CD4-positive, alpha-beta memory T cell (primary cell): ENCODE measurements at regions not wholly inside any gene's neighbourhood (a gene's known extent, or its start where the extent isn't known, plus 50 kb on each side); places are given as distances from the start of the nearest gene placed in this dataset.
"Not testable (repeated sequence)": the region's sequence is repeated elsewhere in the genome, so short reads cannot be mapped to it uniquely, and the experiment has no call there.

Source experiments
- CTCF ChIA-PET: fragments of 350-600 bp; sonication (Branson Sonifier 250); formaldehyde crosslinking; loops from one replicate; lab custom pipeline; 2021; ENCODE audit warnings: inconsistent platforms; ENCODE audit not compliant: partially characterized antibody; lab: Charles Lee
- POLR2A ChIA-PET: fragments of 350-600 bp; sonication (Branson Sonifier 250); formaldehyde crosslinking; loops from one replicate; lab custom pipeline; 2021; ENCODE audit not compliant: partially characterized antibody; lab: Charles Lee
- DNase-seq, 5 donors: peaks; one replicate each; pipeline versions ENCODE4 v3.0.0 to v3.0.0-alpha.2; 2020 to 2022; ENCODE audit warnings: mixed read lengths in 1 of 5
- H3K27ac ChIP-seq: one replicate; pipeline ENCODE4 v1.7.0; 2013; ENCODE audit warnings: low read depth, low read length
- H3K27me3 ChIP-seq: 2 replicates; pipeline ENCODE4 v1.7.0; 2013; ENCODE audit warnings: mild to moderate bottlenecking, low read length, moderate library complexity; ENCODE audit not compliant: insufficient read depth
- H3K36me3 ChIP-seq: 2 replicates; pipeline ENCODE4 v1.7.0; 2013; ENCODE audit warnings: mild to moderate bottlenecking, low read length, moderate library complexity; ENCODE audit not compliant: insufficient read depth
- H3K4me1 ChIP-seq: 2 replicates; pipeline ENCODE4 v1.7.0; 2013; ENCODE audit warnings: mild to moderate bottlenecking, low read length, moderate library complexity; ENCODE audit not compliant: insufficient read depth
- H3K4me3 ChIP-seq, 2 donors: one replicate each; pipeline ENCODE4 v1.7.0; 2013; ENCODE audit warnings: low read length in 2 of 2, mild to moderate bottlenecking in 1 of 2
- H3K9me3 ChIP-seq, 2 donors: one replicate each; pipeline ENCODE4 v1.7.0; 2013; ENCODE audit warnings: low read length in 2 of 2, control low read depth in 1 of 2; ENCODE audit not compliant: control insufficient read depth in 1 of 2
- H3K27ac Mint-ChIP-seq, 7 donors: one replicate each; pipeline ENCODE4 v1.8.0; 2020 to 2021; ENCODE audit warnings: mixed read lengths in 7 of 7, mild to moderate bottlenecking in 6 of 7, inconsistent platforms in 3 of 7, moderate library complexity in 3 of 7
- H3K27me3 Mint-ChIP-seq, 2 donors: one replicate each; pipeline ENCODE4 v1.8.0; 2020 to 2021; ENCODE audit warnings: mixed read lengths in 2 of 2
- H3K36me3 Mint-ChIP-seq, 2 donors: one replicate each; pipeline ENCODE4 v1.8.0; 2020 to 2021; ENCODE audit warnings: mixed read lengths in 2 of 2, inconsistent platforms in 1 of 2, mild to moderate bottlenecking in 1 of 2
- H3K4me1 Mint-ChIP-seq, 4 donors: one replicate each; pipeline ENCODE4 v1.8.0; 2020 to 2021; ENCODE audit warnings: mixed read lengths in 4 of 4, mild to moderate bottlenecking in 1 of 4
- H3K4me3 Mint-ChIP-seq, 8 donors: one replicate each; pipeline ENCODE4 v1.8.0; 2020 to 2021; ENCODE audit warnings: mixed read lengths in 8 of 8, mild to moderate bottlenecking in 7 of 8, moderate library complexity in 6 of 8, inconsistent platforms in 3 of 8
- H3K9me3 Mint-ChIP-seq, 8 donors: one replicate each; pipeline ENCODE4 v1.8.0; 2020 to 2021; ENCODE audit warnings: mixed read lengths in 8 of 8, mild to moderate bottlenecking in 5 of 8, inconsistent platforms in 3 of 8, moderate library complexity in 1 of 8
- intact Hi-C: fragments of 100-400 bp; cut with micrococcal nuclease; formaldehyde crosslinking; loops from one replicate; pipeline ENCODE4 v1.15.1; 2023

- H3K4me3 Mint-ChIP-seq, H3K9me3 ChIP-seq, H3K4me3 ChIP-seq, H3K36me3 ChIP-seq, H3K4me1 Mint-ChIP-seq, H3K27me3 ChIP-seq, H3K4me1 ChIP-seq, H3K27me3 Mint-ChIP-seq, DNase-seq, POLR2A ChIA-PET, intact Hi-C loops, H3K27ac ChIP-seq, CTCF ChIA-PET, H3K27ac Mint-ChIP-seq, H3K36me3 Mint-ChIP-seq: not testable (repeated sequence)
- H3K9me3 Mint-ChIP-seq = peaks cover 3 to 15% (median 7%) of the 10 kb centered on the region in 8 donors
Observed at GRCh38 chr4:63942706-63943286, 466.5 kb downstream of the TECRL start.

GRCh38 chr4:63937961-63938360 lies 471.3 kb downstream of the TECRL start:
- Histone ChIP-seq H3K27ac (no peak overlapping the region), H3K36me3 (no peaks in the 10 kb centered on the region), H3K27me3 (no peaks in the 10 kb centered on the region), H3K4me1 (no peaks in the 10 kb centered on the region), H3K9me3 (no peaks in the 10 kb centered on the region), H3K4me3 (no peak overlapping the region)
- ChIA-PET CTCF (no interaction called here), POLR2A (no interaction called here)
- intact Hi-C loops = no loop called here
- no peaks in the 10 kb centered on the region for H3K36me3 Mint-ChIP-seq
- peaks cover 3 to 12% (median 7%) of the 10 kb centered on the region in 8 donors for H3K9me3 Mint-ChIP-seq
- no peak for DNase-seq
- H3K27me3 Mint-ChIP-seq = no peaks in the 10 kb centered on the region
- no peak overlapping the region for H3K4me3 Mint-ChIP-seq
- H3K4me1 Mint-ChIP-seq = no peaks in the 10 kb centered on the region
- no peak overlapping the region for H3K27ac Mint-ChIP-seq

- intact Hi-C loops = no loop called here
- H3K4me1 ChIP-seq = no peaks in the 10 kb centered on the region
- ChIA-PET CTCF (no interaction called here), POLR2A (no interaction called here)
- H3K27ac Mint-ChIP-seq = no peak overlapping the region
- H3K9me3 ChIP-seq = no peaks in the 10 kb centered on the region
- no peaks in the 10 kb centered on the region for H3K27me3 ChIP-seq
- no peaks in the 10 kb centered on the region for H3K27me3 Mint-ChIP-seq
- no peaks in the 10 kb centered on the region for H3K4me1 Mint-ChIP-seq
- H3K9me3 Mint-ChIP-seq = peaks cover under 1 to 16% (median 8%) of the 10 kb centered on the region in 8 donors
- no peaks in the 10 kb centered on the region for H3K36me3 ChIP-seq
- no peaks in the 10 kb centered on the region for H3K36me3 Mint-ChIP-seq
- no peak for DNase-seq
- H3K4me3 ChIP-seq = no peak overlapping the region
- H3K27ac ChIP-seq = no peak overlapping the region
- H3K4me3 Mint-ChIP-seq = no peak overlapping the region
Observed at GRCh38 chr4:63922146-63922545, 487.1 kb downstream of the TECRL start.

GRCh38 chr4:63921561-63921960 lies 487.7 kb downstream of the TECRL start:
- Histone ChIP-seq H3K36me3 (no peaks in the 10 kb centered on the region), H3K9me3 (no peaks in the 10 kb centered on the region), H3K4me3 (no peak overlapping the region), H3K27ac (no peak overlapping the region), H3K4me1 (no peaks in the 10 kb centered on the region), H3K27me3 (no peaks in the 10 kb centered on the region)
- H3K27me3 Mint-ChIP-seq = no peaks in the 10 kb centered on the region
- peak in 1 of 5 donors; percentile 25 for DNase-seq
- H3K9me3 Mint-ChIP-seq = peaks cover 2 to 15% (median 6%) of the 10 kb centered on the region in 8 donors
- H3K4me3 Mint-ChIP-seq = no peak overlapping the region
- no peaks in the 10 kb centered on the region for H3K36me3 Mint-ChIP-seq
- no peaks in the 10 kb centered on the region for H3K4me1 Mint-ChIP-seq
- POLR2A ChIA-PET = no interaction called here
- intact Hi-C loops = no loop called here
- CTCF ChIA-PET = no interaction called here
- no peak overlapping the region for H3K27ac Mint-ChIP-seq

GRCh38 chr4:63919636-63920365 lies 489.4 kb downstream of the TECRL start:
- H3K27me3 Mint-ChIP-seq = no peaks in the 10 kb centered on the region
- no peaks in the 10 kb centered on the region for H3K36me3 Mint-ChIP-seq
- POLR2A ChIA-PET = no interaction called here
- DNase-seq = peak in 1 of 5 donors; percentile 14
- Histone ChIP-seq H3K4me3 (no peak overlapping the region), H3K27ac (no peak overlapping the region), H3K36me3 (no peaks in the 10 kb centered on the region), H3K4me1 (no peaks in the 10 kb centered on the region), H3K9me3 (no peaks in the 10 kb centered on the region), H3K27me3 (no peaks in the 10 kb centered on the region)
- intact Hi-C loops = no loop called here
- H3K27ac Mint-ChIP-seq = no peak overlapping the region
- CTCF ChIA-PET = no interaction called here
- no peaks in the 10 kb centered on the region for H3K4me1 Mint-ChIP-seq
- no peak overlapping the region for H3K4me3 Mint-ChIP-seq
- peaks cover 0 to 10% (median 3%) of the 10 kb centered on the region in 8 donors for H3K9me3 Mint-ChIP-seq

- no peak for DNase-seq
- Histone ChIP-seq H3K27ac (no peak overlapping the region), H3K4me3 (no peak overlapping the region), H3K36me3 (no peaks in the 10 kb centered on the region), H3K27me3 (no peaks in the 10 kb centered on the region), H3K9me3 (no peaks in the 10 kb centered on the region), H3K4me1 (no peaks in the 10 kb centered on the region)
- Mint-ChIP-seq H3K4me1 (no peaks in the 10 kb centered on the region), H3K4me3 (no peak overlapping the region), H3K27ac (no peak overlapping the region), H3K36me3 (no peaks in the 10 kb centered on the region), H3K27me3 (no peaks in the 10 kb centered on the region), H3K9me3 (peaks cover 0 to 10% (median 6%) of the 10 kb centered on the region in 8 donors)
- intact Hi-C loops = no loop called here
- POLR2A ChIA-PET = no interaction called here
- CTCF ChIA-PET = no interaction called here
Observed at GRCh38 chr4:63906660-63907183, 502.5 kb downstream of the TECRL start.

- no peaks in the 10 kb centered on the region for H3K4me1 Mint-ChIP-seq
- H3K27ac ChIP-seq = no peak overlapping the region
- H3K4me1 ChIP-seq = no peaks in the 10 kb centered on the region
- POLR2A ChIA-PET = no interaction called here
- DNase-seq = no peak
- H3K36me3 ChIP-seq = no peaks in the 10 kb centered on the region
- H3K4me3 Mint-ChIP-seq = no peak overlapping the region
- no peaks in the 10 kb centered on the region for H3K27me3 ChIP-seq
- H3K27me3 Mint-ChIP-seq = no peaks in the 10 kb centered on the region
- intact Hi-C loops = no loop called here
- H3K4me3 ChIP-seq = no peak overlapping the region
- no peak overlapping the region for H3K27ac Mint-ChIP-seq
- H3K36me3 Mint-ChIP-seq = no peaks in the 10 kb centered on the region
- CTCF ChIA-PET = no interaction called here
- no peaks in the 10 kb centered on the region for H3K9me3 ChIP-seq
- H3K9me3 Mint-ChIP-seq = peaks cover 0 to 14% (median 7%) of the 10 kb centered on the region in 8 donors
Observed at GRCh38 chr4:63904201-63904600, 505.0 kb downstream of the TECRL start.
